B cell (primary cell): ENCODE measurements at regions not wholly inside any gene's neighbourhood (a gene's known extent, or its start where the extent isn't known, plus 50 kb on each side); places are given as distances from the start of the nearest gene placed in this dataset.
A peak's percentile ranks its signal among the peaks of the same experiment; 100 is the strongest.

Experiments
- ATAC-seq: fragments of 200-7000 bp; cut with Tn5 transposase; one replicate; pipeline ENCODE4 v1.10.0; 2021; ENCODE audit warnings: low read depth, mild to moderate bottlenecking, moderate number of reproducible peaks, moderate library complexity
- CTCF ChIA-PET: fragments of 350-600 bp; sonication (Branson Sonifier 250); formaldehyde crosslinking; loops from one replicate; lab custom pipeline; 2021; ENCODE audit warnings: antibody characterized with exemption, inconsistent platforms; lab: Charles Lee
- POLR2A ChIA-PET: fragments of 350-600 bp; sonication (Branson Sonifier 250); formaldehyde crosslinking; loops from one replicate; lab custom pipeline; 2021; ENCODE audit warnings: antibody characterized with exemption; lab: Charles Lee
- DNase-seq: peaks from one replicate; pipeline ENCODE4 v3.0.0; 2013
- H2AFZ ChIP-seq: 2 replicates; pipeline ENCODE4 v1.6.1; 2012; ENCODE audit warnings: mild to moderate bottlenecking, low read depth, low read length; ENCODE audit not compliant: insufficient read depth, poor library complexity, severe bottlenecking
- H3K27ac ChIP-seq, 2 donors: 1 replicate in 1 of 2; 2 replicates in 1 of 2; pipeline ENCODE4 v1.5.1; 2012 to 2013; ENCODE audit warnings: low read length in 2 of 2, mild to moderate bottlenecking in 2 of 2, moderate library complexity in 1 of 2
- H3K27me3 ChIP-seq, 4 experiments: fragments of 200-600 bp in 1 of 4; sonication (generic) in 1 of 4; replicated peaks in 1 of 4; 1 replicate in 2 of 4; 2 replicates in 2 of 4; pipeline versions ENCODE4 v1.6.1 to v1.7.0; 2013 to 2016; ENCODE audit warnings: low read length in 3 of 4, mild to moderate bottlenecking in 2 of 4, mixed read lengths in 1 of 4, moderate library complexity in 1 of 4; ENCODE audit not compliant: insufficient read depth in 4 of 4, control insufficient read depth in 3 of 4; ENCODE audit errors: control extremely low read depth in 1 of 4
- H3K36me3 ChIP-seq, 2 experiments: replicated peaks in 1 of 2; 1 replicate in 1 of 2; 2 replicates in 1 of 2; pipeline versions ENCODE4 v1.6.1 to v1.7.1; 2013; ENCODE audit warnings: low read length in 1 of 2; ENCODE audit not compliant: insufficient read depth in 2 of 2, control insufficient read depth in 1 of 2; ENCODE audit errors: control extremely low read depth in 1 of 2, extremely low read depth in 1 of 2
- H3K4me1 ChIP-seq, 2 donors: fragments of 200-600 bp in 1 of 2; sonication (generic) in 1 of 2; 1 replicate in 1 of 2; 2 replicates in 1 of 2; pipeline versions ENCODE4 v1.5.1 to v1.6.1; 2013 to 2017; ENCODE audit warnings: low read length in 2 of 2; ENCODE audit not compliant: control insufficient read depth in 2 of 2, insufficient read depth in 2 of 2
- H3K4me2 ChIP-seq: replicated peaks from 2 replicates; pipeline ENCODE3; 2012; ENCODE audit warnings: mild to moderate bottlenecking, low read depth, low read length; ENCODE audit not compliant: poor library complexity, severe bottlenecking
- H3K4me3 ChIP-seq, 5 experiments: fragments of 200-600 bp in 1 of 5; sonication (generic) in 1 of 5; 1 replicate in 3 of 5; 2 replicates in 2 of 5; pipeline versions ENCODE4 v1.5.1 to v1.7.0; 2011 to 2016; ENCODE audit warnings: low read length in 4 of 5, mild to moderate bottlenecking in 4 of 5, low read depth in 2 of 5, control low read depth in 1 of 5, moderate library complexity in 1 of 5; ENCODE audit not compliant: insufficient read depth in 1 of 5; ENCODE audit errors: control extremely low read depth in 1 of 5, extremely low read depth in 1 of 5
- H3K79me2 ChIP-seq: fragments of 200-600 bp; sonication (generic); one replicate; pipeline ENCODE4 v1.6.0; 2016; ENCODE audit warnings: low read length; ENCODE audit not compliant: control insufficient read depth, insufficient read depth
- H3K9ac ChIP-seq: fragments of 200-600 bp; sonication (generic); 2 replicates; pipeline ENCODE4 v1.6.1; 2017; ENCODE audit warnings: mild to moderate bottlenecking, low read length, moderate library complexity
- H3K9me3 ChIP-seq, 3 donors: one replicate each; pipeline versions ENCODE4 v1.6.1 to v1.7.1; 2013; ENCODE audit warnings: low read length in 2 of 3; ENCODE audit not compliant: control insufficient read depth in 2 of 3, insufficient read depth in 1 of 3; ENCODE audit errors: control extremely low read depth in 1 of 3
- H4K20me1 ChIP-seq: 2 replicates; pipeline ENCODE4 v1.6.0; 2012; ENCODE audit warnings: mild to moderate bottlenecking, low read length; ENCODE audit not compliant: insufficient read depth, control insufficient read depth, poor library complexity, severe bottlenecking
- H3K27ac Mint-ChIP-seq: one replicate; pipeline ENCODE4 v1.8.0; 2021; ENCODE audit warnings: mixed read lengths
- H3K27me3 Mint-ChIP-seq: one replicate; pipeline ENCODE4 v1.8.0; 2021; ENCODE audit warnings: mixed read lengths
- H3K4me1 Mint-ChIP-seq: one replicate; pipeline ENCODE4 v1.8.0; 2021; ENCODE audit warnings: mixed read lengths
- H3K4me3 Mint-ChIP-seq: one replicate; pipeline ENCODE4 v1.8.0; 2021; ENCODE audit warnings: mixed read lengths
- H3K9me3 Mint-ChIP-seq: one replicate; pipeline ENCODE4 v1.8.0; 2022; ENCODE audit warnings: mixed read lengths; ENCODE audit not compliant: insufficient read depth
- EZH2 ChIP-seq: IDR thresholded peaks from 2 replicates; pipeline ENCODE4 v1.6.1; 2012; ENCODE audit warnings: borderline replicate concordance, low read depth, mild to moderate bottlenecking, moderate library complexity, low read length; ENCODE audit not compliant: insufficient read depth, poor library complexity, severe bottlenecking
- WGBS: methylation state at CpG from one replicate; pipeline ENCODE4 v1.1.5; 2013; ENCODE audit warnings: missing lambda C conversion rate; ENCODE audit not compliant: insufficient coverage; 5-methylcytosine and 5-hydroxymethylcytosine counted together
- intact Hi-C: fragments of 100-400 bp; cut with micrococcal nuclease; formaldehyde crosslinking; loops from one replicate; pipeline ENCODE4 v1.10.0; 2022
- TF ChIP-seq, protein P1 (sequence below): fragments of 200-600 bp; IDR thresholded peaks from one replicate; pipeline ENCODE4 v1.8.0; 2022; ENCODE audit warnings: antibody characterized with exemption, mild to moderate bottlenecking

- Histone ChIP-seq H3K9me3 (peaks cover 0 to 4% (median 0%) of the 10 kb centered on the region in 3 donors), H4K20me1 (no peaks in the 10 kb centered on the region), H2AFZ (no peak overlapping the region), H3K79me2 (peaks cover 5% of the 10 kb centered on the region), H3K9ac (no peak overlapping the region), H3K4me2 (no peak overlapping the region), H3K4me3 (no peak overlapping the region), H3K36me3 (no peaks in the 10 kb centered on the region), H3K27ac (no peak overlapping the region), H3K4me1 (peaks cover 23 to 27% of the 10 kb centered on the region in 2 donors), H3K27me3 (no peaks in the 10 kb centered on the region)
- no peak for DNase-seq
- no peak for ATAC-seq
- intact Hi-C loops: loop anchor here (2.0 kb wide), 1 partner anchor 18 kb away; no protein-coding TSS in a partner anchor
- CTCF ChIA-PET: interaction anchor here (1.3 kb wide), 2 partner anchors 18 to 20 kb away, joined by 3 to 4 read pairs; no protein-coding TSS in a partner anchor
- TF ChIP-seq, protein P1, sequence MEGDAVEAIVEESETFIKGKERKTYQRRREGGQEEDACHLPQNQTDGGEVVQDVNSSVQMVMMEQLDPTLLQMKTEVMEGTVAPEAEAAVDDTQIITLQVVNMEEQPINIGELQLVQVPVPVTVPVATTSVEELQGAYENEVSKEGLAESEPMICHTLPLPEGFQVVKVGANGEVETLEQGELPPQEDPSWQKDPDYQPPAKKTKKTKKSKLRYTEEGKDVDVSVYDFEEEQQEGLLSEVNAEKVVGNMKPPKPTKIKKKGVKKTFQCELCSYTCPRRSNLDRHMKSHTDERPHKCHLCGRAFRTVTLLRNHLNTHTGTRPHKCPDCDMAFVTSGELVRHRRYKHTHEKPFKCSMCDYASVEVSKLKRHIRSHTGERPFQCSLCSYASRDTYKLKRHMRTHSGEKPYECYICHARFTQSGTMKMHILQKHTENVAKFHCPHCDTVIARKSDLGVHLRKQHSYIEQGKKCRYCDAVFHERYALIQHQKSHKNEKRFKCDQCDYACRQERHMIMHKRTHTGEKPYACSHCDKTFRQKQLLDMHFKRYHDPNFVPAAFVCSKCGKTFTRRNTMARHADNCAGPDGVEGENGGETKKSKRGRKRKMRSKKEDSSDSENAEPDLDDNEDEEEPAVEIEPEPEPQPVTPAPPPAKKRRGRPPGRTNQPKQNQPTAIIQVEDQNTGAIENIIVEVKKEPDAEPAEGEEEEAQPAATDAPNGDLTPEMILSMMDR: no peak
- no peak for TF ChIP-seq EZH2
- Mint-ChIP-seq H3K27ac (peak overlapping the region; percentile 56), H3K27me3 (no peaks in the 10 kb centered on the region), H3K9me3 (no peaks in the 10 kb centered on the region), H3K4me1 (peaks cover 43% of the 10 kb centered on the region), H3K4me3 (no peak overlapping the region)
- 100% methylated on average over 1 of the region's 2 CpGs for WGBS
- POLR2A ChIA-PET: no interaction called here
Measured at GRCh38 chr5:122722341-122722740, 52.5 kb upstream of the SNX2 start.

DNA sequence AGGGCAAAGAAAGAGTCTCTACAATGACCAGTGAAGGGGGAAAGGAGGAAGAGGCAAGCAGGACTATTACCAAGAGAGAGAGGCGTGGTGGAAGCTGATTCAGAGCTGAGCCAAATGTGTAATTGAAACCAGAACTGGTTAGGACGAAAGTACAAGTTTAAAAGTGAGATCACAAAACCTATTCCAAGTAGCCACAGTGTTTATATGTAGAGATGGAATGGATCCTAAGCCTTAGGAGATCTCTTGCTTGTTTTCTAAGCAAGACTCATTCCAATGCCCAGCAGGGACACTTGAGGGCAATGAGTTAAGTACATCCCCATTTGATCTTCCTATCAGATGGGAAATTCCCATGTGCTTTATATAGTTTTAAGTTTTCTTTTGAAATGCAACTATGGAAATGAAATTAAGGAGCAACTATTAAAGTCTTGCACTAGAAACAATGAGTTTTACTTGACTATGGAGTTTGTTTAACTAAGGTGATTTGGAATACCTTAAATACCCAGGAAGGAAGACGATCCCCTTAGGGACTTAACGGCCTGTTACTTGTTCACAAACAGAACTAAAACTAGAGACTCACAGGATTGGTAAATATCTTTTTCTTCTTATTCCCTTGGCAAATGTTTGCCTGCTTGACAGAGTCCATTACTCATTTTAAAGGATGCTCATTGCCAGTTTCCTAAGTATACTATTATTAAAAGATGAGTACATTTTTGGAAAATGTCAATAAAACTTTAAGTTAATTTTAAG is 51.1 kb upstream of the SNX2 start:
- peaks cover 5% of the 10 kb centered on the region for H3K79me2 ChIP-seq
- H3K4me2 ChIP-seq: peak overlapping the region; percentile 65
- Mint-ChIP-seq H3K9me3 (no peaks in the 10 kb centered on the region), H3K27me3 (no peaks in the 10 kb centered on the region), H3K4me3 (peak overlapping the region; percentile 73), H3K4me1 (peaks cover 43% of the 10 kb centered on the region), H3K27ac (peak overlapping the region; percentile 85)
- WGBS: 13% methylated on average over 1 of the region's 4 CpGs
- ChIA-PET CTCF (interaction anchor here (1.3 kb wide), 1 partner anchor 21 kb away, joined by 3 read pairs; no protein-coding TSS in a partner anchor), POLR2A (no interaction called here)
- peak overlapping the region; percentile 46 for H3K9ac ChIP-seq
- peak overlapping the region in 4 of 5 experiments; percentile 18 to 39 (median 36) for H3K4me3 ChIP-seq
- intact Hi-C loops: loop anchor here (2.0 kb wide), 1 partner anchor 19 kb away; no protein-coding TSS in a partner anchor
- H3K27ac ChIP-seq: peak overlapping the region; percentile 81 to 82
- peak overlapping the region; percentile 53 for H2AFZ ChIP-seq
- peaks cover 23 to 27% of the 10 kb centered on the region in 2 donors for H3K4me1 ChIP-seq
- ATAC-seq: peak; percentile 88
- no peaks in the 10 kb centered on the region for H3K36me3 ChIP-seq
- TF ChIP-seq EZH2: no peak
- TF ChIP-seq, protein P1: no peak
- peaks cover 0 to 4% (median 0%) of the 10 kb centered on the region in 3 donors for H3K9me3 ChIP-seq
- H4K20me1 ChIP-seq: no peaks in the 10 kb centered on the region
- no peaks in the 10 kb centered on the region for H3K27me3 ChIP-seq
- peak; percentile 58 for DNase-seq
